ENCODE measurements at regions not wholly inside any gene's neighbourhood (a gene's known extent, or its start where the extent isn't known, plus 50 kb on each side); places are given as distances from the start of the nearest gene placed in this dataset.

- peaks cover 8% of the 10 kb centered on the region for H3K36me3 Mint-ChIP-seq (ENCODE audit: unreplicated experiment)
- DNase-seq = no peak
- peaks cover 3% of the 10 kb centered on the region for H3K9me3 Mint-ChIP-seq (ENCODE audit: unreplicated experiment)
- TF ChIP-seq CTCF (IDR thresholded peaks at IDR 0.05; ENCODE audit: partially characterized antibody, unreplicated experiment) = no peak
- no peak overlapping the region for H3K4me3 Mint-ChIP-seq (ENCODE audit: unreplicated experiment)
- no peaks in the 10 kb centered on the region for H3K27me3 Mint-ChIP-seq (ENCODE audit: unreplicated experiment)
- H3K27ac Mint-ChIP-seq (ENCODE audit: unreplicated experiment) = no peak overlapping the region
- H3K4me1 Mint-ChIP-seq (ENCODE audit: low read depth, unreplicated experiment) = peaks cover 15% of the 10 kb centered on the region
Observed at GRCh38 chr18:10319026-10319425, 135.4 kb upstream of the APCDD1 start.

- peaks cover 8% of the 10 kb centered on the region for H3K4me1 Mint-ChIP-seq (ENCODE audit: low read depth, unreplicated experiment)
Observed at GRCh38 chr18:10319914-10320600, 134.4 kb upstream of the APCDD1 start.

GRCh38 chr18:10320791-10321190 is 133.6 kb upstream of the APCDD1 start:
- peaks cover 7% of the 10 kb centered on the region for H3K4me1 Mint-ChIP-seq (ENCODE audit: low read depth, unreplicated experiment)
- no peak overlapping the region for H3K4me3 Mint-ChIP-seq (ENCODE audit: unreplicated experiment)

More at GRCh38 chr18:10319914-10320600, 134.4 kb upstream of the APCDD1 start:
- Mint-ChIP-seq H3K27me3 (ENCODE audit: unreplicated experiment) (no peaks in the 10 kb centered on the region), H3K36me3 (ENCODE audit: unreplicated experiment) (peaks cover 8% of the 10 kb centered on the region), H3K9me3 (ENCODE audit: unreplicated experiment) (peaks cover 1% of the 10 kb centered on the region), H3K27ac (ENCODE audit: unreplicated experiment) (no peak overlapping the region), H3K4me3 (ENCODE audit: unreplicated experiment) (no peak overlapping the region)
- TF ChIP-seq CTCF (IDR thresholded peaks at IDR 0.05; ENCODE audit: partially characterized antibody, unreplicated experiment) = no peak
- no peak for DNase-seq

GRCh38 chr18:10321576-10321975 is 132.9 kb upstream of the APCDD1 start:
- TF ChIP-seq CTCF (IDR thresholded peaks at IDR 0.05; ENCODE audit: partially characterized antibody, unreplicated experiment) = no peak
- Mint-ChIP-seq H3K27ac (ENCODE audit: unreplicated experiment) (no peak overlapping the region), H3K4me1 (ENCODE audit: low read depth, unreplicated experiment) (peaks cover 7% of the 10 kb centered on the region), H3K9me3 (ENCODE audit: unreplicated experiment) (peaks cover 1% of the 10 kb centered on the region), H3K36me3 (ENCODE audit: unreplicated experiment) (peaks cover 8% of the 10 kb centered on the region), H3K27me3 (ENCODE audit: unreplicated experiment) (no peaks in the 10 kb centered on the region), H3K4me3 (ENCODE audit: unreplicated experiment) (no peak overlapping the region)
- no peak for DNase-seq

More at GRCh38 chr18:10320791-10321190, 133.6 kb upstream of the APCDD1 start:
- Mint-ChIP-seq H3K27me3 (ENCODE audit: unreplicated experiment) (no peaks in the 10 kb centered on the region), H3K9me3 (ENCODE audit: unreplicated experiment) (peaks cover 1% of the 10 kb centered on the region), H3K36me3 (ENCODE audit: unreplicated experiment) (peaks cover 8% of the 10 kb centered on the region), H3K27ac (ENCODE audit: unreplicated experiment) (no peak overlapping the region)
- no peak for DNase-seq
- TF ChIP-seq CTCF (IDR thresholded peaks at IDR 0.05; ENCODE audit: partially characterized antibody, unreplicated experiment) = no peak

- peaks cover 7% of the 10 kb centered on the region for H3K4me1 Mint-ChIP-seq (ENCODE audit: low read depth, unreplicated experiment)
- no peaks in the 10 kb centered on the region for H3K27me3 Mint-ChIP-seq (ENCODE audit: unreplicated experiment)
- H3K9me3 Mint-ChIP-seq (ENCODE audit: unreplicated experiment) = peaks cover 1% of the 10 kb centered on the region
- peaks cover 8% of the 10 kb centered on the region for H3K36me3 Mint-ChIP-seq (ENCODE audit: unreplicated experiment)
- no peak for TF ChIP-seq CTCF (IDR thresholded peaks at IDR 0.05; ENCODE audit: partially characterized antibody, unreplicated experiment)
- no peak overlapping the region for H3K4me3 Mint-ChIP-seq (ENCODE audit: unreplicated experiment)
- no peak for DNase-seq
- no peak overlapping the region for H3K27ac Mint-ChIP-seq (ENCODE audit: unreplicated experiment)
Observed at GRCh38 chr18:10322004-10322403, 132.4 kb upstream of the APCDD1 start.

All from glutamatergic neuron (in vitro differentiated cells).